ENCODE measurements at regions not wholly inside any gene's neighbourhood (a gene's known extent, or its start where the extent isn't known, plus 50 kb on each side); places are given as distances from the start of the nearest gene placed in this dataset.

DNA sequence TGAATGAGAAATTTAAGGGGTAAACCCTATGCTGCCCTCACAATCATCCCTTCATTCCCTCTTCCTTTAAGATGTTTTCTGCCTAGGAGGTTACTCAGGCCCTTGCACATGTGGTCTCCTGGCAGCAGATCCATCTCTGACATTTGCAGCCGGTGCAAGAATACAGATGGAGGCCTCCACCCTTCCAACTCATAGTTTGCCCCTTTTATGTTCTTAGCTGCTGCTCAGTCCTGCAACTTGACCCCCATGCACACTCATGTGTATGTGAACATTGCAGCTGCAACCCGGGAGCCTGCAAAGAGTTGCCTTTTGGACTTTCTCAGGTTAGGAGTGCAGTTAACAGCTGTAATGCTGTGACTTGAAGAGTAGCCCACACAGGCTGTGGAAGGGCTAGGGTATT lies 131.9 kb upstream of the SGK1 start:
- Histone ChIP-seq H3K79me2 (ENCODE audit: low read length) (no peaks in the 10 kb centered on the region), H3K27ac (ENCODE audit: low read length) (no peak overlapping the region), H3K9me2 (replicated peaks; ENCODE audit: insufficient read depth, low read length) (no peaks in the 10 kb centered on the region), H3K4me2 (ENCODE audit: low read depth, low read length) (no peak overlapping the region), H3K9ac (ENCODE audit: low read length) (no peak overlapping the region), H3K9me3 (replicated peaks; ENCODE audit: insufficient read depth, low read length) (no peaks in the 10 kb centered on the region), H3K4me1 (ENCODE audit: low read length) (no peaks in the 10 kb centered on the region), H3K4me3 (ENCODE audit: low read length) (no peak overlapping the region), H4K20me1 (ENCODE audit: insufficient read depth, low read length) (no peaks in the 10 kb centered on the region), H3K27me3 (replicated peaks; ENCODE audit: insufficient read depth, low read length) (no peaks in the 10 kb centered on the region), H3F3A (ENCODE audit: insufficient read depth, low read length) (no peaks in the 10 kb centered on the region), H2AFZ (ENCODE audit: low read length) (no peak overlapping the region), H3K36me3 (replicated peaks; ENCODE audit: insufficient read depth, low read length) (no peaks in the 10 kb centered on the region)
- no peak for TF ChIP-seq EZH2phosphoT487 (IDR thresholded peaks at IDR 0.05; ENCODE audit: low read length)
- no peak for TF ChIP-seq CTCF (IDR thresholded peaks at IDR 0.05; ENCODE audit: low read length)
- TF ChIP-seq EZH2 (optimal IDR thresholded peaks at IDR 0.05; ENCODE audit: low read depth, low read length), result no peak
- DNase-seq, result no peak

DNA sequence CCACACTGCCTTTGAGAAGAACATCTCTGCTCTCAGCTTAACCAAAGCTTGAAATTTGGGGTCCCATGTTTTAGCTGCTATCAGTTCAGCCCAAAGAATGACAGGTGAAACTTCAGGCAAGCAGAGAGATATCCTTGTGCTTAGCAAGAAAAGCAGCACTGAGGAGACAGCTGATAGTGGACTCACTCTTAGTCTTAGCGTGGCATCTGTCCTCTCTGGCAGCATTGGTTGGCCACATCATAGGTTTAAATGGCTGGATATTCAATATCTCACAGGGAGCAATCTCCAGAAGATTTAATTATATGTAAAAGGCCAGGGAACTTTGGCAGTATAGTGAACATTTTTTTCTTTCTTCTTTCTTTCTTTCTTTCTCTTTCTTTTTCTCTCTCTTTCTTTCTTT lies 131.1 kb upstream of the SGK1 start:
- no peak overlapping the region for H3K4me3 ChIP-seq (ENCODE audit: low read length)
- no peak overlapping the region for H3K4me2 ChIP-seq (ENCODE audit: low read depth, low read length)
- H3F3A ChIP-seq (ENCODE audit: insufficient read depth, low read length), result no peaks in the 10 kb centered on the region
- no peak for DNase-seq
- no peak overlapping the region for H2AFZ ChIP-seq (ENCODE audit: low read length)
- H3K27ac ChIP-seq (ENCODE audit: low read length), result no peak overlapping the region
- H3K79me2 ChIP-seq (ENCODE audit: low read length), result no peaks in the 10 kb centered on the region
- no peaks in the 10 kb centered on the region for H3K27me3 ChIP-seq (replicated peaks; ENCODE audit: insufficient read depth, low read length)
- TF ChIP-seq CTCF (IDR thresholded peaks at IDR 0.05; ENCODE audit: low read length) (no peak), EZH2phosphoT487 (IDR thresholded peaks at IDR 0.05; ENCODE audit: low read length) (no peak), EZH2 (optimal IDR thresholded peaks at IDR 0.05; ENCODE audit: low read depth, low read length) (no peak)
- no peaks in the 10 kb centered on the region for H4K20me1 ChIP-seq (ENCODE audit: insufficient read depth, low read length)
- H3K9ac ChIP-seq (ENCODE audit: low read length), result no peak overlapping the region
- no peaks in the 10 kb centered on the region for H3K9me3 ChIP-seq (replicated peaks; ENCODE audit: insufficient read depth, low read length)
- no peaks in the 10 kb centered on the region for H3K4me1 ChIP-seq (ENCODE audit: low read length)
- no peaks in the 10 kb centered on the region for H3K9me2 ChIP-seq (replicated peaks; ENCODE audit: insufficient read depth, low read length)
- no peaks in the 10 kb centered on the region for H3K36me3 ChIP-seq (replicated peaks; ENCODE audit: insufficient read depth, low read length)

- Histone ChIP-seq H3K9me3 (replicated peaks; ENCODE audit: insufficient read depth, low read length) (no peaks in the 10 kb centered on the region), H3K9me2 (replicated peaks; ENCODE audit: insufficient read depth, low read length) (no peaks in the 10 kb centered on the region), H3K9ac (ENCODE audit: low read length) (no peak overlapping the region), H3K27ac (ENCODE audit: low read length) (no peak overlapping the region), H3K79me2 (ENCODE audit: low read length) (no peaks in the 10 kb centered on the region), H3K4me3 (ENCODE audit: low read length) (no peak overlapping the region), H2AFZ (ENCODE audit: low read length) (no peak overlapping the region), H3K4me2 (ENCODE audit: low read depth, low read length) (no peak overlapping the region), H3K27me3 (replicated peaks; ENCODE audit: insufficient read depth, low read length) (no peaks in the 10 kb centered on the region), H3F3A (ENCODE audit: insufficient read depth, low read length) (no peaks in the 10 kb centered on the region), H3K36me3 (replicated peaks; ENCODE audit: insufficient read depth, low read length) (no peaks in the 10 kb centered on the region), H3K4me1 (ENCODE audit: low read length) (no peaks in the 10 kb centered on the region), H4K20me1 (ENCODE audit: insufficient read depth, low read length) (no peaks in the 10 kb centered on the region)
- TF ChIP-seq CTCF (IDR thresholded peaks at IDR 0.05; ENCODE audit: low read length) (no peak), EZH2phosphoT487 (IDR thresholded peaks at IDR 0.05; ENCODE audit: low read length) (no peak), EZH2 (optimal IDR thresholded peaks at IDR 0.05; ENCODE audit: low read depth, low read length) (no peak)
- no peak for DNase-seq
Observed at GRCh38 chr6:134447883-134448387, 130.0 kb upstream of the SGK1 start.
